HG03025 (cell line): ENCODE measurements at regions not wholly inside any gene's neighbourhood (a gene's known extent, or its start where the extent isn't known, plus 50 kb on each side); places are given as distances from the start of the nearest gene placed in this dataset.

Source experiments
- ATAC-seq: cut with Tn5 transposase; IDR thresholded peaks from one replicate; pipeline ENCODE4 v1.9.1; 2021; ENCODE audit warnings: mild to moderate bottlenecking, moderate library complexity; ENCODE audit not compliant: unreplicated experiment, low FRiP score

DNA sequence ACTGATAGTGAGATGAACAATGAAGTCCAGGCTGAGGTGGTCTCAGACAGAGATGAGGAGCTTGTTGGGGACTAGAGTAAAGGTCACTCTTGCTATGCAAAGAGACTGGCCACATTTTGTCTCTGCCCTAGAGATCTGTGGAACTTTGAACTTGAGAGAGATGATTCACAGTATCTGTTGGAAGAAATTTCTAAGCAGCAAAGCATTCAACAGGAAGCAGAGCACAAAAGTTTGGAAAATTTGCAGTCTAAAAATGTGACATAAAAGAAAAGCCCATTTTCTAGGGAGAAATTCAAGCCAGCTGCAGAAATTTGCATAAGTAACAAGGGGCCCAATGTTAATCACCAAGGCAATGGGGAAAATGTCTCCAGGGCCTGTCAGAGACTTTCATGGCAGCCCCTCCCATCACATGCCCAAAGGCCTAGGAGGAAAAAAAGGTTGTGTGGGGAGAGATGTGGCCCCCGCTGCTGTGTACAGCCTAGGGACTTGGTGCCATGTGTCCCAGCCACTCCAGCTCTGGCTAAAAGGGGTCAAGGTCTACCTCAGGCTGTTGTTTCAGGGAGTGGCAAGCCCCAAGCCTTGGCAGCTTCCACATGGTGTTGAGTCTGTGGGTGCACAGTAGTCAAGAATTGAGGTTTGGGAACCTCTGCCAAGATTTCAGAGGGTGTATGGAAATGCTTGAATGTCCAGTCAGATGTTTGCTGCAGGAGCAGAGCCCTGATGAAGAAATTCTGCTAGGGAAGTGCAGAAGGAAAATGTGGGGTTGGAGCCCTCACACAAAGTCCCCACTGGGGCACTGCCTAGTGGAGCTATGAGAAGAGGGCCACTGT is 262.8 kb downstream of the DKK2 start:
- ATAC-seq: no peak

DNA sequence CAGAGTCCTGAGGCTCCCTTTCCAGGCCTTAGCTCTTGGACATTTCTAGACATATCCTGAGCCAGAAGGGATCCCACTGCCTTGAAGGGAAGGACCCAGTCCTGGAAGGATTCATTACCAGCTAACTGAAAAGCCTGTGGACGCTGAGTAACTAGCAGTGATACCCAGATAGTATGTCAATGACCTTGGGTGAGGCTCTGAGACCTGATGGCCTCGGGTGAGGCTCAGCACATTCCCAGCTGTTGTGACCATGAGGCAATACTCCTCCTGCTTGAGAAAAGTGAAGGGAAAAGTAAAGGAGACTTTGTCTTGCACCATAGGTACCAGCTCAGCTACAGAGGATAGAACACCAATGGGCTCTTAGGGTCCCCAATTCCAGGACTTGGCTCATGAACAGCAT is 268.1 kb downstream of the DKK2 start:
- no peak for ATAC-seq

- ATAC-seq: no peak
Measured at GRCh38 chr4:106766519-106766918, 269.6 kb downstream of the DKK2 start.

GRCh38 chr4:106764774-106765173 is 271.3 kb downstream of the DKK2 start:
- ATAC-seq: no peak

DNA sequence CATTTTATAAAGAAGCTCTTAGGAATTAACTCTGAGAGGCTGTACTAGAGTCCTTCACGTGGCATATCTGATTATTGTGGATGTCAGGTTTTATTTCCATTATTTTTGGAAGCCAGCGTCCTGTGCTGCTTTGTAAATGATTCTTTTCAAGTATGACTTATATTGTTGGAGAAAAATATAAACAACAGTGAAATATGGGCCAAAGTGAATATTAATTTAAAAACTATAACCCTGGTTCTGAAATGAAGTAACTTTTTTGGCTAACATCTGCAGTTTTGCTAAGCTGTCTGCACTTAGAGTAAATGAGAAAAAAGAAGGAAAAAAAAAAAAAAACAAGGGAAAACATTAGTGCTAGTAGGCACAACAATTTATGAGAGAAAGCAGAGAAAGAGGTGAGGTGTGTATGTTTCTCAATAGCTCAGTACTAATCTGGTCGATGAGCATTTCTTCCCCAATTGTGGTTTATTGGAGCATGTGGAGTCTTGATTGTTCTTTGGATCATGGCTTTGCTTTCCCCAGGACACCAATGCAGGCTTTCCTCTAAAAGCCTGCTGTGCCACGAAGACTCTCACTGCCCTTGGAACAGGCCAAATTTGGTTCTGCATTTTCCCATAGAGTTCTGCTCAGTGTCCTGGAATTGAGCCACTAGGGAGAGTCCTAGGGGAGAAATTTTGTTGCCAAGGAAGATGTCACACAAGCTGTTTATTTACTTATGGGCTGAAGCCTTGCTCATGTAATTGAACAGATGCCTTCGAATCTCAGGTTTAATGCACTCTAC is 273.3 kb downstream of the DKK2 start:
- no peak for ATAC-seq

DNA sequence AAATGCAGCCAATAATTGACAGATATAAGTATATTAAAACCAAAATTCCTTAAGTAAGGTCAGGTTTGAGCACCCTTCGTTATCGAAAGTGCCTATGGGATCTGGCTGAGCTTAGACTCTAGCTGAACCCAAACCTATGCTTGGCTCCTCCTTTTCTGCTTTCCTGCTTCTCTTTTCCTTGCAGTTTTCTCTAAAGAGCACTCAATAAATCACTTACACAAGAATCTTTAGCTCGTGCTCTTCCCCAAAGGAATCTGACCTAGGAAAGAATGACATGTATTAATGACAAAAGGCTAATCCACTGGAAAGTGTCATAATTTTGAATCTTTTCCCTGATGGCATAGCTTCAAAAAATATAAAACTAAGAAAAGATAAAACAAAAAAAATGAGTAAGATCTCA is 282.7 kb downstream of the DKK2 start:
- no peak for ATAC-seq

GRCh38 chr4:106746451-106746850 is 289.7 kb downstream of the DKK2 start:
- ATAC-seq: no peak

DNA sequence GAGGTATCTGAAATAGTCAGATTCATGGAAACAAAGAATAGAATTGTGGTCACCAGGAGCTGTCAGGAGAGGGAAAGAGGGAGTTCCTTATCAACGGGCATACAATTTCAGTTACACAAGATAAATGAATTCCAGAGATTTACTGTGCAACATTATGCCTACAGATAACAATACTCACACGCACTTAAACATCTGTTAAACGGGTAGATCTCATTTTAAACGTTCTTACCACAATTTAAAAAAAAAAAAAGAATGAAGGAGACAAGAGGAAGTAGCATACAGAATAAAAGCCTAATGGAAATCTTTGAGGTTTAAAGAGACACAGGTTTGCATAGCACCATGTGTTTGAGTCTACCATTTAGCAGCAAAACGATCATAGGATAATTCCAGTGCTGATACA is 298.0 kb downstream of the DKK2 start:
- no peak for ATAC-seq

- no peak for ATAC-seq
Measured at GRCh38 chr4:106718548-106718947, 317.6 kb downstream of the DKK2 start.

GRCh38 chr4:106717091-106717490 is 319.0 kb downstream of the DKK2 start:
- no peak for ATAC-seq

GRCh38 chr4:106715825-106716224 is 320.3 kb downstream of the DKK2 start:
- no peak for ATAC-seq

DNA sequence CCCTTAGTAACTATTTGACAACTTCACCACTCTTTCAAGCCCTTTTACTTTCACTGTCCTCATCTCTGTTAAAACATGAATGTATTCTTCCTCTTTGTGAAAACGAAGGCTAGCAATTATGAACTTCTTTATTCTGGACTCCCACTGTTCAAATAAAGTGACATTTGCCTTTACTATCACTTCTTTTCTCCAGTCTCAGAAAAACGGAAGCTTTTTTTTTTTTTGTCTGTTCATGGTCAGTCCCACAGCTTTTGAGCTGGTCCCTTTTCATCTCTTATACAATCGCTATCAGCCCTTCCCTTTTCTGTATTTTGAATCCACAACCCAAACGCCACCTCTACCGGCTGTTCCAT is 327.7 kb downstream of the DKK2 start:
- no peak for ATAC-seq

GRCh38 chr4:106707776-106708463 is 328.2 kb downstream of the DKK2 start:
- no peak for ATAC-seq

DNA sequence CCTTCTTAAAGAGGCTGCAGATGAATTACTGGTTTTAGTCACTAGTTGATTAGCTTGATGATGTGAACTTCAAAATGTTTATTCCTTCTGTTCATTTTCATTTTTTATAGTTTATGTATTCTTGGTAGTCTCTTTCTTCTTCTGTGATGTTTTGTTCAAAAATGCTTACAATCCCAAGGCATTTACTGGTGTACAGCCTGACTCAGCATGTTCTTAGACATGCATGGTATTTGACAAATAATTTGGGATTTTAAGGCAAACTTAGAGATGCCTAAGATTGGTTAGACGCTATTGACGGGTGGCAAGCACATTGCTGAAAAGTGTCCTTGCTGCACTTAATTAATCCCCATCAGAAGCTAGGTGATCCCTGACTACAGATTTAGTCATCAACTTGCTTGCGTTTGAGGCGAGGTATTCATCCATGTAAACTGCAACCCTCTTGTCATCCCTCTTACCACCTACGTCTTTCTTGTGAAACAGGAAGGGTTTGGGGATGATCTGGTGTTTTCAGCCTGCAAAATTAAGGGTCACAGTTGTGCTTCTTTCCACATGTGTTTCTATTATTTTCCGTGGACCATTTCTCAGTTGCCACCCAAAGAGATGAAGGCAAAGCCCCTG is 331.8 kb downstream of the DKK2 start:
- ATAC-seq: no peak

GRCh38 chr4:106700321-106700720 is 331.7 kb upstream of the GIMD1 start:
- no peak for ATAC-seq

- no peak for ATAC-seq
Measured at GRCh38 chr4:106698621-106699195, 330.1 kb upstream of the GIMD1 start.

- ATAC-seq: no peak
Measured at GRCh38 chr4:106695501-106696262, 327.1 kb upstream of the GIMD1 start.

- no peak for ATAC-seq
Measured at GRCh38 chr4:106694232-106694631, 325.7 kb upstream of the GIMD1 start.

- ATAC-seq: no peak
Measured at GRCh38 chr4:106691749-106692148, 323.2 kb upstream of the GIMD1 start.

GRCh38 chr4:106690487-106690886 is 321.9 kb upstream of the GIMD1 start:
- no peak for ATAC-seq
